ENCODE measurements at regions not wholly inside any gene's neighbourhood (a gene's known extent, or its start where the extent isn't known, plus 50 kb on each side); places are given as distances from the start of the nearest gene placed in this dataset.

- no peak for TF ChIP-seq FOXP4 (CRISPR knock-in tag; IDR thresholded peaks at IDR 0.05; ENCODE audit: borderline replicate concordance)
- no peak for TF ChIP-seq SIN3B (IDR thresholded peaks at IDR 0.05; ENCODE audit: low read depth)
- no peak for TF ChIP-seq E2F6 (IDR thresholded peaks at IDR 0.05; ENCODE audit: borderline replicate concordance in 1 of 2, extremely low read depth in 1 of 2, insufficient read depth in 1 of 2, insufficient read length in 1 of 2, low read depth in 1 of 2, low read length in 1 of 2, poor library complexity in 1 of 2, severe bottlenecking in 1 of 2)
- no peak for TF ChIP-seq RBM22 (IDR thresholded peaks at IDR 0.05; ENCODE audit: low read depth, low read length, poor library complexity, severe bottlenecking)
- no peak for TF ChIP-seq ZNF583 (CRISPR knock-in tag; IDR thresholded peaks at IDR 0.05)
- TF ChIP-seq KLF16 (IDR thresholded peaks at IDR 0.05) = no peak
- TF ChIP-seq ZNF197 (CRISPR knock-in tag; IDR thresholded peaks at IDR 0.05; ENCODE audit: low read depth) = no peak
- TF ChIP-seq RERE (CRISPR knock-in tag; IDR thresholded peaks at IDR 0.05; ENCODE audit: borderline replicate concordance) = no peak
- TF ChIP-seq CBFB (CRISPR knock-in tag; IDR thresholded peaks at IDR 0.05) = no peak
- no TSS peak for BruUV-seq (replicated peaks)
- intact Hi-C loops (cut with micrococcal nuclease) (no loop called here), in situ Hi-C loops (cut with MboI) (no loop called here)
- Histone ChIP-seq H3K27ac (ENCODE audit: extremely low read depth, low read depth, low read length) (no peak overlapping the region), H3K9me1 (ENCODE audit: control insufficient read depth, insufficient read depth, low read length) (no peaks in the 10 kb centered on the region), H3K79me2 (ENCODE audit: control insufficient read depth, insufficient read depth, low read length) (no peaks in the 10 kb centered on the region), H4K20me1 (replicated peaks; ENCODE audit: control insufficient read depth, insufficient read depth, low read length) (no peaks in the 10 kb centered on the region), H3K4me1 (replicated peaks in 1 of 2; ENCODE audit: control insufficient read depth in 2 of 2, insufficient read depth in 2 of 2, low read length in 2 of 2) (no peaks in the 10 kb centered on the region), H3K4me3 (no peak overlapping the region), H3K4me2 (ENCODE audit: insufficient read depth, low read length) (no peak overlapping the region), H3K9me3 (replicated peaks; ENCODE audit: control insufficient read depth, insufficient read depth, low read depth, low read length) (0 out of 2 replicates have a peak, but pooled peaks cover 2% of the 10 kb centered on the region), H3K36me3 (ENCODE audit: control insufficient read depth, insufficient read depth, low read length) (no peaks in the 10 kb centered on the region), H2AFZ (ENCODE audit: low read depth, low read length) (no peak overlapping the region), H3K27me3 (ENCODE audit: control insufficient read depth in 2 of 2, insufficient read depth in 2 of 2, low read length in 2 of 2) (no peaks in the 10 kb centered on the region), H3K9ac (ENCODE audit: insufficient read depth in 1 of 2, low read depth in 2 of 2, low read length in 2 of 2) (no peak overlapping the region)
- ATAC-seq (no peak), FAIRE-seq (no peak), DNase-seq (ENCODE audit: extremely low read depth in 1 of 4, low spot score in 3 of 4) (no peak)
- CTCF ChIA-PET (ENCODE audit: low intra/inter-chr PET ratio) = no interaction called here
- 2% methylated on average over 4 of the region's 4 CpGs for WGBS (ENCODE audit: insufficient coverage, low coverage, missing lambda C conversion rate)
- POLR2A ChIA-PET = no interaction called here
Measured at GRCh38 chr7:126065766-126066165, 1136.1 kb upstream of the POT1 start.
